Kidney (tissue), 13 donors: ENCODE measurements at regions not wholly inside any gene's neighbourhood (a gene's known extent, or its start where the extent isn't known, plus 50 kb on each side); places are given as distances from the start of the nearest gene placed in this dataset.

Experiments
- DNase-seq, 5 donors: peaks; one replicate each; pipeline ENCODE4 v3.0.0-alpha.2; 2013 to 2020
- FAIRE-seq: peaks from 2 replicates; lab custom pipeline; 2012; peaks lifted over from hg19 to GRCh38; lab: Jason Lieb, UNC
- H3K27ac ChIP-seq, 2 donors: one replicate each; pipeline ENCODE4 v1.7.0; 2013; ENCODE audit warnings: low read depth in 2 of 2, low read length in 2 of 2, inconsistent platforms in 1 of 2
- H3K27me3 ChIP-seq: one replicate; pipeline ENCODE4 v1.7.1; 2013; ENCODE audit warnings: low read length, inconsistent platforms; ENCODE audit not compliant: control insufficient read depth, insufficient read depth
- H3K36me3 ChIP-seq, 3 donors: one replicate each; pipeline versions ENCODE4 v1.7.0 to v1.7.1; 2013; ENCODE audit warnings: low read length in 3 of 3, control low read depth in 1 of 3, inconsistent platforms in 1 of 3; ENCODE audit not compliant: insufficient read depth in 3 of 3, control insufficient read depth in 2 of 3
- H3K4me1 ChIP-seq, 3 donors: one replicate each; pipeline versions ENCODE4 v1.7.0 to v1.7.1; 2013; ENCODE audit warnings: low read length in 3 of 3, inconsistent platforms in 1 of 3, low read depth in 1 of 3; ENCODE audit not compliant: control insufficient read depth in 2 of 3, insufficient read depth in 2 of 3
- H3K4me3 ChIP-seq, 3 donors: one replicate each; pipeline versions ENCODE4 v1.7.0 to v1.8.1; 2013; ENCODE audit warnings: low read length in 3 of 3, control low read depth in 1 of 3, inconsistent platforms in 1 of 3
- H3K9ac ChIP-seq, 3 donors: one replicate each; pipeline versions ENCODE4 v1.7.0 to v1.7.1; 2013; ENCODE audit warnings: low read length in 3 of 3, control low read depth in 1 of 3, inconsistent platforms in 1 of 3
- H3K9me3 ChIP-seq, 3 donors: one replicate each; pipeline versions ENCODE4 v1.7.0 to v1.7.1; 2013; ENCODE audit warnings: low read length in 3 of 3, control low read depth in 1 of 3, inconsistent platforms in 1 of 3; ENCODE audit not compliant: control insufficient read depth in 2 of 3, insufficient read depth in 1 of 3
- intact Hi-C: fragments of 100-400 bp; cut with DNase I; formaldehyde crosslinking; loops from one replicate; pipeline ENCODE4 v1.11.1; 2022
- TF ChIP-seq, protein P1 (sequence below): IDR thresholded peaks from 3 replicates; pipeline ENCODE4 v1.5.1; 2012; ENCODE audit warnings: mild to moderate bottlenecking, moderate library complexity, borderline replicate concordance; ENCODE audit not compliant: insufficient read depth; ENCODE audit errors: extremely low read depth
- donor health status: control.
- donor health status: control.
- donor health status: control.
- donor health status: control.
- donor health status: control.
- donor health status: DM: yes; HTN: yes; CAD: no.
- donor health status: Normal renal cell carcinoma (clear cell type).

DNA sequence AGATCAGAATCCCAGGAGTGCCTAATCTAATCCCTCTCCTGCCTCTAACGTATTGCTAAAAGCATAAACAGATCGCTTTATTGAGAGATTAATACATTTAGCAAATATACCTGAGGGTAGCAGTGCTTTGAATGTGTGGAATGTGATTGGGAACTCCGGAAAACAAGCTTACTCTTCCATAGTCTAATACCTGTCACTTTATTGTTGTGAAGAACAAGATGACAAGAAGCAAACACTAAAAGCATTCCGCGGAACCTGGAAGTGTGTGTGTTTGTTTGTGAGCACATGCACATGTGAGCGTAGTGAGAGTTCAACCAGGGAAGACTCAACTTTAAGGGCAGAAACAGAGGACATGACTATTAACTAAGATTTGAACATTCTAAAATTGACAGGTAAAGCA, 265.0 kb upstream of the GJE1 start:
- Histone ChIP-seq H3K27ac (no peak overlapping the region), H3K9ac (no peak overlapping the region), H3K9me3 (peaks cover 0 to 5% (median 0%) of the 10 kb centered on the region in 3 donors), H3K4me1 (no peaks in the 10 kb centered on the region), H3K36me3 (no peaks in the 10 kb centered on the region), H3K4me3 (no peak overlapping the region), H3K27me3 (no peaks in the 10 kb centered on the region)
- intact Hi-C loops: no loop called here
- FAIRE-seq (no peak), DNase-seq (no peak)
- TF ChIP-seq, protein P1, sequence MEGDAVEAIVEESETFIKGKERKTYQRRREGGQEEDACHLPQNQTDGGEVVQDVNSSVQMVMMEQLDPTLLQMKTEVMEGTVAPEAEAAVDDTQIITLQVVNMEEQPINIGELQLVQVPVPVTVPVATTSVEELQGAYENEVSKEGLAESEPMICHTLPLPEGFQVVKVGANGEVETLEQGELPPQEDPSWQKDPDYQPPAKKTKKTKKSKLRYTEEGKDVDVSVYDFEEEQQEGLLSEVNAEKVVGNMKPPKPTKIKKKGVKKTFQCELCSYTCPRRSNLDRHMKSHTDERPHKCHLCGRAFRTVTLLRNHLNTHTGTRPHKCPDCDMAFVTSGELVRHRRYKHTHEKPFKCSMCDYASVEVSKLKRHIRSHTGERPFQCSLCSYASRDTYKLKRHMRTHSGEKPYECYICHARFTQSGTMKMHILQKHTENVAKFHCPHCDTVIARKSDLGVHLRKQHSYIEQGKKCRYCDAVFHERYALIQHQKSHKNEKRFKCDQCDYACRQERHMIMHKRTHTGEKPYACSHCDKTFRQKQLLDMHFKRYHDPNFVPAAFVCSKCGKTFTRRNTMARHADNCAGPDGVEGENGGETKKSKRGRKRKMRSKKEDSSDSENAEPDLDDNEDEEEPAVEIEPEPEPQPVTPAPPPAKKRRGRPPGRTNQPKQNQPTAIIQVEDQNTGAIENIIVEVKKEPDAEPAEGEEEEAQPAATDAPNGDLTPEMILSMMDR: no peak

DNA sequence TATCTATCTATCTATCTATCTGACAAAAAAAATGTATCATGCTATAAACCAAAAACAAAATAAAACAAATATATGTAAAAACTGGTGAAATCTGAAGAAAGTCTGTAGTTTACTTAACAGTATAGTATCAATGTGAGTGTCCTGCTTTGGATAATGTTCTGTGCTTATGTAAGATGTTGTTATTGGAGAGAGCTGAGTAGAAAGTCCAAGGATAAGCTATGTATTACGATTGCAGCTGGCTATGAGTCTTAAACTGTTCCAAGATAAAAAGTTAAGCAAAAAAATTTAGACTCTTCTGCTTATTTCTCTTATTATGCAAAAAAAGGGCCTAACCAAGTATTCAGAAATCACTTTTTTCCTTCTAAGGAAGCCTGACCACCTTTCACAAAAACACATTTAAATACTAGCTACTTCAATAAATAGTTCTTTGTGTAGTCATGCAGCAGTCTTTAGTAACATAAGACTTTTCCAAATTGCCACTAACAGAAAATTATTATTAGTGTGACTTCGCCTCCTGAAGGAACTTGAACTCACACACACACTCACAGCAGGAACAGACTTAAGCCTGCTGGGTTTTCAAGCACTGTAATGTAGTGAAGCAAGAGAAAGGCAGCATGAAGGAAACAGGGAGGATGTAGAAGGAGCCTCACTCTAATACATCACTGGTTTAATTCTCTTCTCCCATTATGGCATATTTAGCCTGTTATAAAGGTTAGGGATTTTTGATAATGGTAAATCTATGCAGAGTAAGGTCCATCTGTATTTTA, 265.8 kb upstream of the GJE1 start:
- no peak for FAIRE-seq
- TF ChIP-seq, protein P1: no peak
- Histone ChIP-seq H3K4me3 (no peak overlapping the region), H3K27ac (no peak overlapping the region), H3K9me3 (peaks cover 0 to 5% (median 0%) of the 10 kb centered on the region in 3 donors), H3K36me3 (no peaks in the 10 kb centered on the region), H3K9ac (no peak overlapping the region), H3K4me1 (no peaks in the 10 kb centered on the region), H3K27me3 (no peaks in the 10 kb centered on the region)
- no peak for DNase-seq
- intact Hi-C loops: no loop called here

DNA sequence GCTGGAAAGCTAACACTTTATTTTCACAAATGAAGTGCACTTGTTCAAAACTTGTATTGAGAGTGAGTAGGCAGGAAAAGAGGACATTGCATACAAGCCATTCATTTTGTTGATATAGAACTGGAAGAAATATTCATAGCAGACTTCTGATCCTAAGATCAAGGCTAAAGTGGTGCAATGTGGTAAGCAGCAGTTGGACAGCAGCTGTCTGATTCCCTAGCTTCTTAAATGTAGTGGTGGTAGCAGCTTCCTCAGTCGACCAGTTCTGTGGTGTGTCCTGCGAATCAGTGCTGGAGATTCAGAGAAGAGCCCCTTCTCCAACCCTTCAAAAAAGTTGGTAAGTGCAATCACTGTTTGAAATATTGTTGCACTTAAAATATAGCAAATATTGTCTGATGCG, 281.7 kb upstream of the GJE1 start:
- Histone ChIP-seq H3K36me3 (no peaks in the 10 kb centered on the region), H3K27ac (no peak overlapping the region), H3K9me3 (no peaks in the 10 kb centered on the region), H3K27me3 (no peaks in the 10 kb centered on the region), H3K4me3 (no peak overlapping the region), H3K4me1 (no peaks in the 10 kb centered on the region), H3K9ac (no peak overlapping the region)
- intact Hi-C loops: no loop called here
- no peak for FAIRE-seq
- TF ChIP-seq, protein P1: no peak
- DNase-seq: no peak
